SK-N-SH (cell line): ENCODE measurements at regions not wholly inside any gene's neighbourhood (a gene's known extent, or its start where the extent isn't known, plus 50 kb on each side); places are given as distances from the start of the nearest gene placed in this dataset.

Experiments
- CTCF ChIP-seq: fragments of 200-600 bp; sonication (generic); IDR thresholded peaks from 2 replicates; pipeline ENCODE4 v1.6.1; 2017; ENCODE audit warnings: antibody characterized with exemption, mild to moderate bottlenecking, moderate library complexity
- FOXM1 ChIP-seq: IDR thresholded peaks from 2 replicates; pipeline ENCODE4 v1.4.0; 2012; ENCODE audit warnings: low read depth, mild to moderate bottlenecking
- RAD21 ChIP-seq: IDR thresholded peaks from 2 replicates; pipeline ENCODE4 v1.6.1; 2012; ENCODE audit warnings: mild to moderate bottlenecking, low read length
- REST ChIP-seq: IDR thresholded peaks from 2 replicates; pipeline ENCODE4 v1.6.1; 2012; ENCODE audit warnings: mild to moderate bottlenecking, low read depth, low read length, moderate library complexity
- SIN3A ChIP-seq: IDR thresholded peaks from 2 replicates; pipeline ENCODE4 v1.6.1; 2012; ENCODE audit warnings: low read depth, mild to moderate bottlenecking, low read length, moderate library complexity, borderline replicate concordance

DNA sequence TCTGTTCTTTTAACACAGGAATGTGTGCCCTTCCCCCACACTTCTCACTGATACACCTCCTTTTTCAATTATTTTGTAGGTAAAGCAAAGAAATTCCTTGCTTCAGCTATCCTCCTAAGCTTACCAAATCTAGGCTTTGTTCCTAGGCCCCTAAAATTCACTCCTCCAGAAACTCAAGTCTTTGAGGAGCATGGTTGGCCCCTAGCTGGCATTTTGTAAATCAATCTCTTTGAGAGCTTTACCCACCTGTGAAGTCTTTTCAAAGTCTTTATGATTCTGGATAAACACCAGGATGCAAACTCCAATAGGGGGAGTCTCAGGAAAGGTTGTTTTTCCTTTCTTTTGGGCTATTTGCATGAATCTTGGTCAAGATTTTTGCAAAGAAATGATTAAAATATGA lies 82.9 kb upstream of the ZNF644 start:
- TF ChIP-seq FOXM1, result no peak
- no peak for TF ChIP-seq REST
- TF ChIP-seq CTCF, result no peak
- TF ChIP-seq RAD21, result no peak
- TF ChIP-seq SIN3A, result no peak
